Endodermal cell (in vitro differentiated cells): ENCODE measurements at regions not wholly inside any gene's neighbourhood (a gene's known extent, or its start where the extent isn't known, plus 50 kb on each side); places are given as distances from the start of the nearest gene placed in this dataset.

Source experiments
- DNase-seq: peaks from one replicate; pipeline ENCODE4 v3.0.0-alpha.2; 2017
- H3K27ac ChIP-seq: 2 replicates; pipeline ENCODE4 v1.5.1; 2013; ENCODE audit warnings: mild to moderate bottlenecking, low read depth, low read length, moderate library complexity
- H3K27me3 ChIP-seq: 2 replicates; pipeline ENCODE4 v1.6.1; 2013; ENCODE audit warnings: mild to moderate bottlenecking, low read length, moderate library complexity; ENCODE audit not compliant: insufficient read depth, control insufficient read depth, poor library complexity, severe bottlenecking
- H3K36me3 ChIP-seq: 2 replicates; pipeline ENCODE4 v1.7.0; 2013; ENCODE audit warnings: mild to moderate bottlenecking, low read length, moderate library complexity; ENCODE audit not compliant: control insufficient read depth, insufficient read depth
- H3K4me1 ChIP-seq: one replicate; pipeline ENCODE4 v1.7.0; 2013; ENCODE audit warnings: low read length; ENCODE audit not compliant: control insufficient read depth, insufficient read depth
- H3K4me3 ChIP-seq: 2 replicates; pipeline ENCODE4 v1.5.1; 2013; ENCODE audit warnings: mild to moderate bottlenecking, low read length, moderate library complexity
- H3K9ac ChIP-seq: 2 replicates; pipeline ENCODE4 v1.6.1; 2013; ENCODE audit warnings: mild to moderate bottlenecking, low read length, moderate library complexity; ENCODE audit not compliant: poor library complexity, severe bottlenecking; ENCODE audit errors: extremely low read depth
- H3K9me3 ChIP-seq: 2 replicates; pipeline ENCODE4 v1.6.1; 2013; ENCODE audit warnings: mild to moderate bottlenecking, low read length, moderate library complexity; ENCODE audit not compliant: control insufficient read depth
- H3K27ac Mint-ChIP-seq: 2 replicates; pipeline ENCODE4 v1.8.0; 2020; ENCODE audit warnings: mixed read lengths
- H3K27me3 Mint-ChIP-seq: 2 replicates; pipeline ENCODE4 v1.8.0; 2021; ENCODE audit warnings: mild to moderate bottlenecking, mixed read lengths; ENCODE audit not compliant: insufficient read depth
- H3K36me3 Mint-ChIP-seq: 2 replicates; pipeline ENCODE4 v1.8.0; 2020; ENCODE audit warnings: low read depth, mixed read lengths
- H3K4me1 Mint-ChIP-seq: 2 replicates; pipeline ENCODE4 v1.8.0; 2020; ENCODE audit warnings: mixed read lengths
- H3K4me3 Mint-ChIP-seq: 2 replicates; pipeline ENCODE4 v1.8.0; 2020; ENCODE audit warnings: mild to moderate bottlenecking, moderate library complexity, mixed read lengths
- H3K9me3 Mint-ChIP-seq: 2 replicates; pipeline ENCODE4 v1.8.0; 2020; ENCODE audit warnings: mild to moderate bottlenecking, mixed read lengths
- CTCF ChIP-seq: fragments of 200-600 bp; sonication (generic); conservative IDR thresholded peaks from 2 replicates; pipeline ENCODE4 v1.5.0; 2021; ENCODE audit warnings: antibody characterized with exemption, mild to moderate bottlenecking
- whole genome bisulfite sequencing, 2 experiments: methylation state at CpG; one replicate each; pipeline versions ENCODE4 v1.1.5 to v1.1.7; 2013; ENCODE audit warnings: missing lambda C conversion rate in 2 of 2, mixed read lengths in 1 of 2; ENCODE audit not compliant: insufficient coverage in 1 of 2, insufficient read length in 1 of 2; 5-methylcytosine and 5-hydroxymethylcytosine counted together

- Histone ChIP-seq H3K4me1 (no peaks in the 10 kb centered on the region), H3K27ac (no peak overlapping the region), H3K9me3 (peaks cover 13% of the 10 kb centered on the region), H3K4me3 (no peak overlapping the region), H3K36me3 (no peaks in the 10 kb centered on the region), H3K9ac (no peak overlapping the region), H3K27me3 (no peaks in the 10 kb centered on the region)
- no peak for TF ChIP-seq CTCF
- WGBS, 2 experiments: 92 to 100% methylated on average over 3 to 5 of the region's 5 CpGs
- Mint-ChIP-seq H3K27ac (no peak overlapping the region), H3K4me3 (no peak overlapping the region), H3K27me3 (peaks cover 12% of the 10 kb centered on the region), H3K9me3 (peaks cover 10% of the 10 kb centered on the region), H3K4me1 (peaks cover 21% of the 10 kb centered on the region), H3K36me3 (no peaks in the 10 kb centered on the region)
- DNase-seq: no peak
These were observed 511.2 kb upstream of the JARID2 start for GRCh38 chr6:14734416-14735340.

GRCh38 chr6:14735956-14736486 is 509.8 kb upstream of the JARID2 start:
- H3K36me3 ChIP-seq: no peaks in the 10 kb centered on the region

GRCh38 chr6:14736554-14736953 is 509.3 kb upstream of the JARID2 start:
- Histone ChIP-seq H3K9ac (no peak overlapping the region), H3K27ac (no peak overlapping the region), H3K27me3 (no peaks in the 10 kb centered on the region), H3K4me1 (no peaks in the 10 kb centered on the region), H3K36me3 (no peaks in the 10 kb centered on the region), H3K4me3 (no peak overlapping the region), H3K9me3 (peaks cover 13% of the 10 kb centered on the region)
- Mint-ChIP-seq H3K36me3 (no peaks in the 10 kb centered on the region), H3K9me3 (peaks cover 10% of the 10 kb centered on the region), H3K4me3 (no peak overlapping the region), H3K4me1 (peaks cover 17% of the 10 kb centered on the region), H3K27me3 (peaks cover 12% of the 10 kb centered on the region), H3K27ac (no peak overlapping the region)
- WGBS, 2 experiments: 95 to 100% methylated on average over 1 to 2 of the region's 2 CpGs
- TF ChIP-seq CTCF: no peak
- no peak for DNase-seq

More at GRCh38 chr6:14735956-14736486, 509.8 kb upstream of the JARID2 start:
- H3K4me3 ChIP-seq: no peak overlapping the region
- no peaks in the 10 kb centered on the region for H3K4me1 ChIP-seq
- Mint-ChIP-seq H3K36me3 (no peaks in the 10 kb centered on the region), H3K27me3 (peaks cover 12% of the 10 kb centered on the region), H3K4me1 (peaks cover 18% of the 10 kb centered on the region), H3K27ac (no peak overlapping the region), H3K9me3 (peaks cover 10% of the 10 kb centered on the region), H3K4me3 (no peak overlapping the region)
- H3K27me3 ChIP-seq: no peaks in the 10 kb centered on the region
- H3K9me3 ChIP-seq: peaks cover 13% of the 10 kb centered on the region
- no peak overlapping the region for H3K9ac ChIP-seq
- TF ChIP-seq CTCF: no peak
- 88% methylated on average over 1 of the region's 1 CpG for WGBS, 2 experiments
- no peak for DNase-seq
- no peak overlapping the region for H3K27ac ChIP-seq
